GM12891 (cell line): ENCODE measurements at regions not wholly inside any gene's neighbourhood (a gene's known extent, or its start where the extent isn't known, plus 50 kb on each side); places are given as distances from the start of the nearest gene placed in this dataset.

Experiments used
- POLR2A ChIP-seq: IDR thresholded peaks from 2 replicates; pipeline ENCODE4 v1.6.1; 2011; ENCODE audit warnings: low read depth, low read length, control low read depth
- POLR2AphosphoS5 ChIP-seq: IDR thresholded peaks from 2 replicates; pipeline ENCODE4 v1.6.1; 2011; ENCODE audit warnings: low read depth, low read length, control low read depth
- POU2F2 ChIP-seq: IDR thresholded peaks from 2 replicates; pipeline ENCODE4 v1.6.1; 2011; ENCODE audit warnings: low read depth, mild to moderate bottlenecking, control low read depth, low read length, moderate library complexity
- TAF1 ChIP-seq: IDR thresholded peaks from 2 replicates; pipeline ENCODE4 v1.6.1; 2011; ENCODE audit warnings: low read depth, low read length, control low read depth

DNA sequence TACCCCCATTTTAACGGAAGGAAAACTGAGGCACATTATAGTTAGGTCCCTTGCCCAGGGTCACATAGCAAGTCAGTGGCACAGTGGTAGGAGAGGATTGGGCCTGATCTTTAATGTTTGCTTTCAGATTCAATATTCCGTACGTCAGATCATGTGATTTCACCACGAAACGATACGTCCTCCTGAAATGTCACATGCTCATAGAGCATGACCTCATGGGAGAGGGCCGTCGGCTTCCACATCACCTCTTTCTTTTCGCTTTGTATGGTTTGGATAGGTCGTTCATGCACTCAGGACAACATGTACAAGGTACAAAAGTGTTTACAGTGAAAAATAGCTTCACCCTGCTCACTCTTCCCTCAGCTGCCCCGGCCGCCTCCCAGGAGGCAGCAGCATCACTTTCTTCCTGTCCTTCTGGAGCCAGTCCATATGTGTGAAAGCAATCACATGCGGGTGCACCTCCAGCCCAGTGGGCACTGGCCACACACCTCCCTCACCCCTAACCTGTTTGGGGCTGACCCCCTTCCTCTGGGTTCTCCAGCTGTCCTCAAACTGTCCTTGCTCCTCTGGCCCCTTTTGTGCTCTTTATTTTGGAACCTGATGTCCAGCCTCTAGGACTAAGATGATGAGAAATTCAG is 199.9 kb downstream of the FOXL1 start:
- TF ChIP-seq POLR2A (no peak), POLR2AphosphoS5 (no peak), TAF1 (no peak), POU2F2 (no peak)
